ENCODE measurements at regions not wholly inside any gene's neighbourhood (a gene's known extent, or its start where the extent isn't known, plus 50 kb on each side); places are given as distances from the start of the nearest gene placed in this dataset.

- TF ChIP-seq SUZ12 (IDR thresholded peaks at IDR 0.05; ENCODE audit: low read depth, low read length) (no peak), RERE (CRISPR knock-in tag; IDR thresholded peaks at IDR 0.05; ENCODE audit: low read depth) (no peak), POLR2A (IDR thresholded peaks at IDR 0.05; ENCODE audit: insufficient read depth in 1 of 2, low read depth in 2 of 2, low read length in 2 of 2) (no peak)
- TF ChIP-seq, protein P1, sequence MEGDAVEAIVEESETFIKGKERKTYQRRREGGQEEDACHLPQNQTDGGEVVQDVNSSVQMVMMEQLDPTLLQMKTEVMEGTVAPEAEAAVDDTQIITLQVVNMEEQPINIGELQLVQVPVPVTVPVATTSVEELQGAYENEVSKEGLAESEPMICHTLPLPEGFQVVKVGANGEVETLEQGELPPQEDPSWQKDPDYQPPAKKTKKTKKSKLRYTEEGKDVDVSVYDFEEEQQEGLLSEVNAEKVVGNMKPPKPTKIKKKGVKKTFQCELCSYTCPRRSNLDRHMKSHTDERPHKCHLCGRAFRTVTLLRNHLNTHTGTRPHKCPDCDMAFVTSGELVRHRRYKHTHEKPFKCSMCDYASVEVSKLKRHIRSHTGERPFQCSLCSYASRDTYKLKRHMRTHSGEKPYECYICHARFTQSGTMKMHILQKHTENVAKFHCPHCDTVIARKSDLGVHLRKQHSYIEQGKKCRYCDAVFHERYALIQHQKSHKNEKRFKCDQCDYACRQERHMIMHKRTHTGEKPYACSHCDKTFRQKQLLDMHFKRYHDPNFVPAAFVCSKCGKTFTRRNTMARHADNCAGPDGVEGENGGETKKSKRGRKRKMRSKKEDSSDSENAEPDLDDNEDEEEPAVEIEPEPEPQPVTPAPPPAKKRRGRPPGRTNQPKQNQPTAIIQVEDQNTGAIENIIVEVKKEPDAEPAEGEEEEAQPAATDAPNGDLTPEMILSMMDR (CRISPR knock-in tag; IDR thresholded peaks at IDR 0.05): no peak
Measured at GRCh38 chr9:116096853-116097252, 56.7 kb upstream of the PAPPA start.
